GM21825 (cell line): ENCODE measurements at regions not wholly inside any gene's neighbourhood (a gene's known extent, or its start where the extent isn't known, plus 50 kb on each side); places are given as distances from the start of the nearest gene placed in this dataset.

Experiments used
- ATAC-seq: cut with Tn5 transposase; IDR thresholded peaks from one replicate; pipeline ENCODE4 v1.9.1; 2021; ENCODE audit warnings: mild to moderate bottlenecking, moderate library complexity; ENCODE audit not compliant: unreplicated experiment

GRCh38 chr17:77534137-77534536 lies 393.4 kb downstream of the SEC14L1 start:
- ATAC-seq = no peak

GRCh38 chr17:77535435-77535834 lies 394.7 kb downstream of the SEC14L1 start:
- ATAC-seq = no peak

- no peak for ATAC-seq
Observed at GRCh38 chr17:77535892-77536291, 395.1 kb downstream of the SEC14L1 start.

- ATAC-seq = no peak
Observed at GRCh38 chr17:77537566-77537965, 396.8 kb downstream of the SEC14L1 start.

- ATAC-seq = no peak
Observed at GRCh38 chr17:77540531-77540930, 399.8 kb downstream of the SEC14L1 start.

GRCh38 chr17:77540975-77541374 lies 400.2 kb downstream of the SEC14L1 start:
- no peak for ATAC-seq

GRCh38 chr17:77542011-77542410 lies 401.2 kb downstream of the SEC14L1 start:
- ATAC-seq = no peak

- no peak for ATAC-seq
Observed at GRCh38 chr17:77542551-77543490, 402.1 kb downstream of the SEC14L1 start.

GRCh38 chr17:77543801-77544200 lies 403.0 kb downstream of the SEC14L1 start:
- ATAC-seq = no peak

GRCh38 chr17:77544347-77545110 lies 403.8 kb downstream of the SEC14L1 start:
- ATAC-seq = no peak

GRCh38 chr17:77546772-77547241 lies 406.0 kb downstream of the SEC14L1 start:
- ATAC-seq = no peak

GRCh38 chr17:77548967-77549366 lies 408.2 kb downstream of the SEC14L1 start:
- no peak for ATAC-seq

GRCh38 chr17:77549726-77550366 lies 408.7 kb upstream of the TNRC6C start:
- no peak for ATAC-seq

GRCh38 chr17:77553459-77554066 lies 404.9 kb upstream of the TNRC6C start:
- no peak for ATAC-seq

- ATAC-seq = no peak
Observed at GRCh38 chr17:77555121-77555591, 403.3 kb upstream of the TNRC6C start.

- no peak for ATAC-seq
Observed at GRCh38 chr17:77555741-77556291, 402.7 kb upstream of the TNRC6C start.

GRCh38 chr17:77556383-77557061 lies 402.0 kb upstream of the TNRC6C start:
- ATAC-seq = no peak

- no peak for ATAC-seq
Observed at GRCh38 chr17:77558846-77559626, 399.5 kb upstream of the TNRC6C start.

- ATAC-seq = no peak
Observed at GRCh38 chr17:77560381-77560780, 398.1 kb upstream of the TNRC6C start.
